ENCODE measurements at regions not wholly inside any gene's neighbourhood (a gene's known extent, or its start where the extent isn't known, plus 50 kb on each side); places are given as distances from the start of the nearest gene placed in this dataset.

DNA sequence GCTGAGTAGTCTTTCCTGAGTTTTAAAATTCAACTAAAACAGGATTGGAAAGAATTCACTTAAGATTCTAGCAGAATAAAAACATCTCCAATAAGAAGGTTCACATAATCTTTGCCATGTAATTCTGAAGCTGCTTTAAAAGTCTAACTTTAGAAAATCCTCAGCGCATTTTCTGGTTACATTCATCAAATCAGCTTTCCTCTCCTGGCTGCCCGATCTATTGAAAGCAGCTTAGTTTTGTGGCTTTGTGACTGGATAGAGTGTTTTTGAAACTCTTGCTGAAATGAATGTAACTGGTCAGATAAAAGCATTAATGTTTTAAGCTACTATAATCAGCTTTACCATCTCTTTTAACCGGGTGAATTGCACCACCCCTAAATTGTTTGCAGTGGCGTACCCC is 66.8 kb downstream of the DOP1B start:
- TF ChIP-seq SIN3A (IDR thresholded peaks at IDR 0.05; ENCODE audit: borderline replicate concordance, low read depth, low read length) (no peak), GABPA (IDR thresholded peaks at IDR 0.05; ENCODE audit: low read depth) (no peak), RAD21 (IDR thresholded peaks at IDR 0.05; ENCODE audit: low read length) (no peak), POLR2AphosphoS5 (IDR thresholded peaks at IDR 0.05; ENCODE audit: low read depth, low read length) (no peak), TAF1 (IDR thresholded peaks at IDR 0.05; ENCODE audit: borderline replicate concordance, low read depth, low read length) (no peak), RXRA (IDR thresholded peaks at IDR 0.05; ENCODE audit: borderline replicate concordance, low read depth) (no peak)
- TF ChIP-seq, protein P1, sequence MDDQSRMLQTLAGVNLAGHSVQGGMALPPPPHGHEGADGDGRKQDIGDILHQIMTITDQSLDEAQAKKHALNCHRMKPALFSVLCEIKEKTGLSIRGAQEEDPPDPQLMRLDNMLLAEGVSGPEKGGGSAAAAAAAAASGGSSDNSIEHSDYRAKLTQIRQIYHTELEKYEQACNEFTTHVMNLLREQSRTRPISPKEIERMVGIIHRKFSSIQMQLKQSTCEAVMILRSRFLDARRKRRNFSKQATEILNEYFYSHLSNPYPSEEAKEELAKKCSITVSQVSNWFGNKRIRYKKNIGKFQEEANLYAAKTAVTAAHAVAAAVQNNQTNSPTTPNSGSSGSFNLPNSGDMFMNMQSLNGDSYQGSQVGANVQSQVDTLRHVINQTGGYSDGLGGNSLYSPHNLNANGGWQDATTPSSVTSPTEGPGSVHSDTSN (IDR thresholded peaks at IDR 0.05): no peak
- TF ChIP-seq, protein P2, sequence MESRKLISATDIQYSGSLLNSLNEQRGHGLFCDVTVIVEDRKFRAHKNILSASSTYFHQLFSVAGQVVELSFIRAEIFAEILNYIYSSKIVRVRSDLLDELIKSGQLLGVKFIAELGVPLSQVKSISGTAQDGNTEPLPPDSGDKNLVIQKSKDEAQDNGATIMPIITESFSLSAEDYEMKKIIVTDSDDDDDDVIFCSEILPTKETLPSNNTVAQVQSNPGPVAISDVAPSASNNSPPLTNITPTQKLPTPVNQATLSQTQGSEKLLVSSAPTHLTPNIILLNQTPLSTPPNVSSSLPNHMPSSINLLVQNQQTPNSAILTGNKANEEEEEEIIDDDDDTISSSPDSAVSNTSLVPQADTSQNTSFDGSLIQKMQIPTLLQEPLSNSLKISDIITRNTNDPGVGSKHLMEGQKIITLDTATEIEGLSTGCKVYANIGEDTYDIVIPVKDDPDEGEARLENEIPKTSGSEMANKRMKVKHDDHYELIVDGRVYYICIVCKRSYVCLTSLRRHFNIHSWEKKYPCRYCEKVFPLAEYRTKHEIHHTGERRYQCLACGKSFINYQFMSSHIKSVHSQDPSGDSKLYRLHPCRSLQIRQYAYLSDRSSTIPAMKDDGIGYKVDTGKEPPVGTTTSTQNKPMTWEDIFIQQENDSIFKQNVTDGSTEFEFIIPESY (IDR thresholded peaks at IDR 0.05; ENCODE audit: borderline replicate concordance, low read depth): no peak
- TF ChIP-seq, protein P3, sequence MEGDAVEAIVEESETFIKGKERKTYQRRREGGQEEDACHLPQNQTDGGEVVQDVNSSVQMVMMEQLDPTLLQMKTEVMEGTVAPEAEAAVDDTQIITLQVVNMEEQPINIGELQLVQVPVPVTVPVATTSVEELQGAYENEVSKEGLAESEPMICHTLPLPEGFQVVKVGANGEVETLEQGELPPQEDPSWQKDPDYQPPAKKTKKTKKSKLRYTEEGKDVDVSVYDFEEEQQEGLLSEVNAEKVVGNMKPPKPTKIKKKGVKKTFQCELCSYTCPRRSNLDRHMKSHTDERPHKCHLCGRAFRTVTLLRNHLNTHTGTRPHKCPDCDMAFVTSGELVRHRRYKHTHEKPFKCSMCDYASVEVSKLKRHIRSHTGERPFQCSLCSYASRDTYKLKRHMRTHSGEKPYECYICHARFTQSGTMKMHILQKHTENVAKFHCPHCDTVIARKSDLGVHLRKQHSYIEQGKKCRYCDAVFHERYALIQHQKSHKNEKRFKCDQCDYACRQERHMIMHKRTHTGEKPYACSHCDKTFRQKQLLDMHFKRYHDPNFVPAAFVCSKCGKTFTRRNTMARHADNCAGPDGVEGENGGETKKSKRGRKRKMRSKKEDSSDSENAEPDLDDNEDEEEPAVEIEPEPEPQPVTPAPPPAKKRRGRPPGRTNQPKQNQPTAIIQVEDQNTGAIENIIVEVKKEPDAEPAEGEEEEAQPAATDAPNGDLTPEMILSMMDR (IDR thresholded peaks at IDR 0.05): no peak

Data from SK-N-SH (cell line).